ENCODE measurements at regions not wholly inside any gene's neighbourhood (a gene's known extent, or its start where the extent isn't known, plus 50 kb on each side); places are given as distances from the start of the nearest gene placed in this dataset.

GRCh38 chr7:112887976-112888375, 97.8 kb upstream of the TMEM168 start:
- TF ChIP-seq CTCF (IDR thresholded peaks at IDR 0.05) (no peak), ZFX (IDR thresholded peaks at IDR 0.05; ENCODE audit: borderline replicate concordance) (no peak)

Data from 22Rv1 (cell line).